Right lobe of liver (tissue), 6 donors: ENCODE measurements at regions not wholly inside any gene's neighbourhood (a gene's known extent, or its start where the extent isn't known, plus 50 kb on each side); places are given as distances from the start of the nearest gene placed in this dataset.

Experiments used
- ATAC-seq, 4 donors: fragments of 200-7000 bp; cut with Tn5 transposase; one replicate each; pipeline ENCODE4 v1.9.1; 2020; ENCODE audit warnings: mild to moderate bottlenecking in 4 of 4, moderate library complexity in 4 of 4
- DNase-seq, 3 donors: peaks; one replicate each; pipeline ENCODE4 v3.0.0-alpha.2; 2020
- H3K27ac ChIP-seq, 3 donors: fragments of 200-600 bp; one replicate each; pipeline ENCODE4 v1.8.0; 2022
- H3K27me3 ChIP-seq, 2 donors: fragments of 200-600 bp; one replicate each; pipeline ENCODE4 v1.8.0; 2022
- H3K36me3 ChIP-seq, 4 donors: fragments of 200-600 bp; sonication (generic) in 1 of 4; one replicate each; pipeline versions ENCODE4 v1.5.1 to v1.8.0; 2017 to 2022; ENCODE audit warnings: control low read depth in 1 of 4
- H3K4me1 ChIP-seq, 4 donors: fragments of 200-600 bp; sonication (generic) in 1 of 4; one replicate each; pipeline versions ENCODE4 v1.5.1 to v1.8.0; 2017 to 2022; ENCODE audit warnings: control low read depth in 1 of 4
- H3K4me3 ChIP-seq, 3 donors: fragments of 200-600 bp; one replicate each; pipeline ENCODE4 v1.8.0; 2022
- H3K9me3 ChIP-seq, 4 donors: fragments of 200-600 bp; sonication (generic) in 1 of 4; one replicate each; pipeline versions ENCODE4 v1.5.1 to v1.8.0; 2017 to 2022; ENCODE audit warnings: control low read depth in 1 of 4
- POLR2A ChIP-seq: fragments of 450-650 bp; IDR thresholded peaks from one replicate; pipeline ENCODE4 v1.6.1; 2017; ENCODE audit warnings: antibody characterized with exemption, mild to moderate bottlenecking
- WGBS: methylation state at CpG from one replicate; pipeline ENCODE4 v1.1.6; 2018; ENCODE audit warnings: low coverage, low lambda C conversion rate; ENCODE audit not compliant: insufficient coverage; ENCODE audit errors: missing lambda C conversion rate; 5-methylcytosine and 5-hydroxymethylcytosine counted together
- intact Hi-C, 2 donors: fragments of 100-400 bp; cut with DNase I; formaldehyde crosslinking; loops; one replicate each; pipeline versions ENCODE4 v1.11.2 to v1.14.1; 2022
- TF ChIP-seq, protein P1 (sequence below), 4 donors: fragments of 200-600 bp in 3 of 4; fragments of 450-650 bp in 1 of 4; IDR thresholded peaks; one replicate each; pipeline versions ENCODE4 v1.5.1 to v1.8.0; 2016 to 2022; ENCODE audit warnings: antibody characterized with exemption in 4 of 4, mild to moderate bottlenecking in 2 of 4
- donor health status: DM: no; HTN: yes; CAD: no.
- donor health status: DM: no; HTN: no; CAD: no.
- donor health status: DM: no; HTN: no; CAD: no.
- donor health status: DM: no; HTN: yes; CAD: no.
- donor health status: DM: no; HTN: yes; CAD: no.

DNA sequence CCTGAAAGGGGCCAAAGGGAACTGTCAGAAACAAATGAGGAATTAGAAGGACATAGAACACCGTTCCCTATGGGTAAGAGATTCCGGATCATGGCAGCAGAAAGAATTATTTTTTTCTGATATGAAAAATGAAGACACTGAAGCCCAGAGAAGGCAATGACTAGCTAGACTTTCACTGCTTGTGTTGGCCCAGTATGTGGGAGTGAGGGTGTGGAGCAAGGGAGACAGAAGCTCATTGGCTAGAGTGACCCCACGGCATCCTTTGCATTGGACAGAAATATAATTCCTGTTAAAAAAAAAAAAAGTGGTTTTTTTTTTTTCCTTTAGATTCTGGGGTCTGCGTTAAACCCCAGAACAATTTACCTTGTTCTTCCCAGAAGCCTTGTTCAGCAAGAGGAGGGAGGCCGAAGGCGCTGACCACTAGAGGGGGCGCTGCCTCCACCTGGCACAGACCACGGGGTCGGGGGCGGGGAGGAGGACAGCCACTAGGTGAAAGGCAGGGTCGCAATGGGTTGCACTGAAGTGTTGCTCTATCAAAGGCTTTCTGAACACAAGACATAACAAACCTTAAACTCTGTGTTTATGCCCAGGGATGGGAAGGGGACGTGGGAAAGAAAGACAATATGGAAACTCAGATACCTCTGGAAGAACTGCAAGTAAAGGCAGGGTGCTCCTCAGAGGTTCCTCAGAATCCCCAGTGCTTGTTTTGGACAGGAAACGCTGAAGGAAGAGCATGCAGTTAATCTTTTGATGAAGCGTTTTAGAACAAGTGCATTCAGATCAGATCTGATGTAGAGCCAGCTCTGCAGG is 156.8 kb downstream of the KCNA5 start:
- H3K36me3 ChIP-seq: no peaks in the 10 kb centered on the region
- no peaks in the 10 kb centered on the region for H3K9me3 ChIP-seq
- no peaks in the 10 kb centered on the region for H3K27me3 ChIP-seq
- no peak overlapping the region for H3K4me3 ChIP-seq
- 6% methylated on average over 14 of the region's 14 CpGs for WGBS
- H3K4me1 ChIP-seq: no peaks in the 10 kb centered on the region
- DNase-seq (peak in 2 of 3 donors; percentile 50 to 53), ATAC-seq (peak; percentile 64 to 71 (median 68))
- no peak for TF ChIP-seq POLR2A
- TF ChIP-seq, protein P1, sequence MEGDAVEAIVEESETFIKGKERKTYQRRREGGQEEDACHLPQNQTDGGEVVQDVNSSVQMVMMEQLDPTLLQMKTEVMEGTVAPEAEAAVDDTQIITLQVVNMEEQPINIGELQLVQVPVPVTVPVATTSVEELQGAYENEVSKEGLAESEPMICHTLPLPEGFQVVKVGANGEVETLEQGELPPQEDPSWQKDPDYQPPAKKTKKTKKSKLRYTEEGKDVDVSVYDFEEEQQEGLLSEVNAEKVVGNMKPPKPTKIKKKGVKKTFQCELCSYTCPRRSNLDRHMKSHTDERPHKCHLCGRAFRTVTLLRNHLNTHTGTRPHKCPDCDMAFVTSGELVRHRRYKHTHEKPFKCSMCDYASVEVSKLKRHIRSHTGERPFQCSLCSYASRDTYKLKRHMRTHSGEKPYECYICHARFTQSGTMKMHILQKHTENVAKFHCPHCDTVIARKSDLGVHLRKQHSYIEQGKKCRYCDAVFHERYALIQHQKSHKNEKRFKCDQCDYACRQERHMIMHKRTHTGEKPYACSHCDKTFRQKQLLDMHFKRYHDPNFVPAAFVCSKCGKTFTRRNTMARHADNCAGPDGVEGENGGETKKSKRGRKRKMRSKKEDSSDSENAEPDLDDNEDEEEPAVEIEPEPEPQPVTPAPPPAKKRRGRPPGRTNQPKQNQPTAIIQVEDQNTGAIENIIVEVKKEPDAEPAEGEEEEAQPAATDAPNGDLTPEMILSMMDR (IDR thresholded peaks at IDR 0.05): peak; percentile 15 to 60 (median 59)
- H3K27ac ChIP-seq: no peak overlapping the region
- intact Hi-C loops: no loop called here

DNA sequence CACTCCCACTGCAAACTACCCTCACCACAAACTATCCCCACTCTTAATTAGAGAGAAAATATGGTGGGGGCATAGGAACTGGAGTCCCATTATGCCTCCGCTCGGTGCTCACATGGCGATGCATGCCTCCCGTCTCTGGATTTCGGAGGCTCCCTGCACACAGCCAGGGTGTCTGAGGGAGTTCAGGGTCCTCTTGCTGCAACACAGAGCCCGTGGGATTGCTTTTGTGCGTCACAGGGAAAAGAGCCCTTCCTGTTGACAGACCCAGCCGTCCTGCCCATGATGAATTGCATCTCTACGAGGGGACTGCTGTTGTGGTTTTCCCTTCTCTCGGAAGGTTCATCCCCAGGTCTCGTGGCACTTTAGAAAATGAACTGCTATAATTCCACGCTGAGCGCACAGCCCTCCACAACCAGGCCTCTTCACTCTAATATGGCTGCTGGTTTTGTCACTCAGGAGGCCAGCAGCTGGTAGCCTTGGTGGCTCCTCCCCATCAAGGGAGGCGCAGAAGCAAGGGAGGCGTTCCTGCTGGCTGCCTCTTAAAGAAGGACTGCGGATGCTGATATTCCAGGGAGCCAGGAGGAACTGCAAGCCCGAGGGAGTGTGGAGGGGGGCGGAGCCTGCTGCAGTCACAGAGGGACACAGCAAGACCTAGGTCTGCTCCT is 158.0 kb downstream of the KCNA5 start:
- WGBS: 53% methylated on average over 9 of the region's 18 CpGs
- peak in 1 of 3 donors; percentile 37 for DNase-seq
- intact Hi-C loops: no loop called here
- Histone ChIP-seq H3K27me3 (no peaks in the 10 kb centered on the region), H3K36me3 (no peaks in the 10 kb centered on the region), H3K27ac (no peak overlapping the region), H3K9me3 (no peaks in the 10 kb centered on the region), H3K4me1 (no peaks in the 10 kb centered on the region), H3K4me3 (no peak overlapping the region)
- TF ChIP-seq, protein P1 (IDR thresholded peaks at IDR 0.05): no peak
- TF ChIP-seq POLR2A: no peak
- peak; percentile 43 to 77 (median 66) for ATAC-seq

DNA sequence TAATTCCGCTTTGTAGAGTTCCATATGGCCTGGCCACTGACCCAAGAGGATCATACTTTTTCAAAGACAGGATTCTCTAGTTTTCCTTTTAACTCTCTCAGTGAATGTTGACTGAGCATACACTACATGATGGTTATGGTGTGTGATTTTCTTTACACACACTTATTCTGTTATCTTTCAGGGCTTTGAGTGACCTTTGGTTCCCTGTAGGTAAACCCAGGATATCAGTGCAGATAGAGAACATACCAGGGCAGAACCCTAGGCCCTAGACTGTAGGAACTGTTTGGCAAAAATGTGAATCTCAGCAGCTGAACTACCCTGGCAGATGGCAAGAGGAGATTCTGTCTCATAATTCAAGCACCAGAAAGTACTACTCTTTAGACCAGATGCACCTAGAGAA is 159.6 kb downstream of the KCNA5 start:
- DNase-seq: no peak
- Histone ChIP-seq H3K4me3 (no peak overlapping the region), H3K9me3 (no peaks in the 10 kb centered on the region), H3K36me3 (no peaks in the 10 kb centered on the region), H3K4me1 (no peaks in the 10 kb centered on the region), H3K27ac (no peak overlapping the region), H3K27me3 (no peaks in the 10 kb centered on the region)
- intact Hi-C loops: no loop called here
- no peak for TF ChIP-seq POLR2A
- TF ChIP-seq, protein P1 (IDR thresholded peaks at IDR 0.05): no peak
- 0% methylated on average over 1 of the region's 1 CpG for WGBS
- no peak for ATAC-seq

DNA sequence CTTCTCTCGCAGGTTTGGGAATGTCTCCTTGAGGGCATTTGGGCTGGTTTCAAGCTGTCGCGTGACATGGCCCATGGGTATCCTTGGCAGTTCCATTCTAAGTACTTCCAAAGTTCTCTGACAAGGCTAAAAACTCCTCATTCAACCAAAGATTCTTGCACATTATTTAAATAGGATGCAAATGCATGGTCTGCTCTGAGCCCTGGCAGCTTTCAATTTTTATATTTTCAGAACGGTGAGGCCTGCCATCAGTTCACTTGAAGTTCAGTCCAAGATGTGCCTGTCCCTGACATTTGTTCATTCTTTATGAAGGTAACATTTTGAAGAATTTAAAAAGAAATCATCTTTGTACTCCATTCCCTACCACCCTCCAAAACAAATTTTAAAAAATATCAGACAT is 160.0 kb downstream of the KCNA5 start:
- Histone ChIP-seq H3K27me3 (no peaks in the 10 kb centered on the region), H3K4me3 (no peak overlapping the region), H3K27ac (no peak overlapping the region), H3K36me3 (no peaks in the 10 kb centered on the region), H3K4me1 (no peaks in the 10 kb centered on the region), H3K9me3 (no peaks in the 10 kb centered on the region)
- DNase-seq (no peak), ATAC-seq (no peak)
- intact Hi-C loops: no loop called here
- no peak for TF ChIP-seq POLR2A
- TF ChIP-seq, protein P1 (IDR thresholded peaks at IDR 0.05): no peak
- WGBS: 82% methylated on average over 4 of the region's 4 CpGs
